Mesothelial cell of epicardium (in vitro differentiated cells): ENCODE measurements at regions not wholly inside any gene's neighbourhood (a gene's known extent, or its start where the extent isn't known, plus 50 kb on each side); places are given as distances from the start of the nearest gene placed in this dataset.

ENCODE experiments used
- DNase-seq, 2 experiments: peaks; one replicate each; pipeline ENCODE4 v3.0.0; 2021; ENCODE audit warnings: low spot score in 2 of 2; ENCODE audit not compliant: unreplicated experiment in 2 of 2
- H3K27ac Mint-ChIP-seq: 2 replicates; pipeline ENCODE4 v1.8.0; 2021; ENCODE audit warnings: mixed read lengths
- H3K27me3 Mint-ChIP-seq: 2 replicates; pipeline ENCODE4 v1.8.0; 2021; ENCODE audit warnings: low read depth, mixed read lengths
- H3K36me3 Mint-ChIP-seq: 2 replicates; pipeline ENCODE4 v1.8.0; 2021; ENCODE audit warnings: mixed read lengths
- H3K4me1 Mint-ChIP-seq: 2 replicates; pipeline ENCODE4 v1.8.0; 2021; ENCODE audit warnings: mixed read lengths
- H3K4me3 Mint-ChIP-seq: 2 replicates; pipeline ENCODE4 v1.8.0; 2021; ENCODE audit warnings: mild to moderate bottlenecking, moderate library complexity, mixed read lengths
- H3K9me3 Mint-ChIP-seq: 2 replicates; pipeline ENCODE4 v1.8.0; 2021; ENCODE audit warnings: mixed read lengths
- CTCF ChIP-seq: fragments of 200-600 bp; sonication (generic); IDR thresholded peaks from one replicate; pipeline ENCODE4 v1.5.0; 2021; ENCODE audit warnings: antibody characterized with exemption; ENCODE audit not compliant: unreplicated experiment

- TF ChIP-seq CTCF, result no peak
- Mint-ChIP-seq H3K4me1 (no peaks in the 10 kb centered on the region), H3K27ac (no peak overlapping the region), H3K27me3 (no peaks in the 10 kb centered on the region), H3K9me3 (peaks cover 17% of the 10 kb centered on the region), H3K36me3 (peaks cover 2% of the 10 kb centered on the region), H3K4me3 (no peak overlapping the region)
- no peak for DNase-seq
These were observed 573.4 kb downstream of the ETV1 start for GRCh38 chr7:13416071-13416470.

- H3K27ac Mint-ChIP-seq, result no peak overlapping the region
- H3K4me1 Mint-ChIP-seq, result no peaks in the 10 kb centered on the region
- H3K9me3 Mint-ChIP-seq, result peaks cover 21% of the 10 kb centered on the region
- no peak overlapping the region for H3K4me3 Mint-ChIP-seq
- H3K27me3 Mint-ChIP-seq, result no peaks in the 10 kb centered on the region
- TF ChIP-seq CTCF, result no peak
- peaks cover 2% of the 10 kb centered on the region for H3K36me3 Mint-ChIP-seq
- DNase-seq, result no peak
These were observed 572.9 kb downstream of the ETV1 start for GRCh38 chr7:13416544-13416943.

GRCh38 chr7:13420726-13421125, 568.7 kb downstream of the ETV1 start:
- Mint-ChIP-seq H3K27me3 (no peaks in the 10 kb centered on the region), H3K4me1 (no peaks in the 10 kb centered on the region), H3K9me3 (peaks cover 55% of the 10 kb centered on the region), H3K36me3 (peaks cover 2% of the 10 kb centered on the region), H3K4me3 (no peak overlapping the region), H3K27ac (no peak overlapping the region)
- DNase-seq, result no peak
- TF ChIP-seq CTCF, result no peak

- no peak for DNase-seq
- peaks cover 55% of the 10 kb centered on the region for H3K9me3 Mint-ChIP-seq
- no peak overlapping the region for H3K4me3 Mint-ChIP-seq
- no peaks in the 10 kb centered on the region for H3K4me1 Mint-ChIP-seq
- peaks cover 2% of the 10 kb centered on the region for H3K36me3 Mint-ChIP-seq
- H3K27me3 Mint-ChIP-seq, result no peaks in the 10 kb centered on the region
- H3K27ac Mint-ChIP-seq, result no peak overlapping the region
- TF ChIP-seq CTCF, result no peak
These were observed 567.7 kb downstream of the ETV1 start for GRCh38 chr7:13421776-13422175.

- no peaks in the 10 kb centered on the region for H3K36me3 Mint-ChIP-seq
- H3K27me3 Mint-ChIP-seq, result no peaks in the 10 kb centered on the region
- no peaks in the 10 kb centered on the region for H3K4me1 Mint-ChIP-seq
- H3K9me3 Mint-ChIP-seq, result no peaks in the 10 kb centered on the region
- DNase-seq, result no peak
- no peak for TF ChIP-seq CTCF
- H3K4me3 Mint-ChIP-seq, result no peak overlapping the region
- H3K27ac Mint-ChIP-seq, result no peak overlapping the region
These were observed 555.5 kb downstream of the ETV1 start for GRCh38 chr7:13433946-13434345.

GRCh38 chr7:13442226-13442625, 547.2 kb downstream of the ETV1 start:
- Mint-ChIP-seq H3K4me1 (no peaks in the 10 kb centered on the region), H3K9me3 (no peaks in the 10 kb centered on the region), H3K27ac (no peak overlapping the region), H3K27me3 (no peaks in the 10 kb centered on the region), H3K4me3 (no peak overlapping the region), H3K36me3 (no peaks in the 10 kb centered on the region)
- no peak for TF ChIP-seq CTCF
- DNase-seq, result no peak
